ENCODE measurements at regions not wholly inside any gene's neighbourhood (a gene's known extent, or its start where the extent isn't known, plus 50 kb on each side); places are given as distances from the start of the nearest gene placed in this dataset.

- TF ChIP-seq POLR2AphosphoS5 (IDR thresholded peaks at IDR 0.05; ENCODE audit: low read depth, low read length) (no peak), USF2 (IDR thresholded peaks at IDR 0.05; ENCODE audit: low read length) (no peak), SIX5 (IDR thresholded peaks at IDR 0.05; ENCODE audit: low read depth, low read length) (no peak), CTCF (IDR thresholded peaks at IDR 0.05; ENCODE audit: control extremely low read depth in 1 of 3, insufficient read depth in 1 of 3, low read depth in 1 of 3, low read length in 3 of 3) (no peak)
Measured at GRCh38 chr3:23096041-23096440, 107.1 kb upstream of the UBE2E2 start.

Data from H1 (cell line).